Thoracic aorta (tissue), 2 donors: ENCODE measurements at regions not wholly inside any gene's neighbourhood (a gene's known extent, or its start where the extent isn't known, plus 50 kb on each side); places are given as distances from the start of the nearest gene placed in this dataset.
"Not testable (repeated sequence)": the region's sequence is repeated elsewhere in the genome, so short reads cannot be mapped to it uniquely, and the experiment has no call there.

Experiments
- ATAC-seq: fragments of 150-250 bp; one replicate; pipeline ENCODE4 v1.8.0; 2017; ENCODE audit warnings: low read depth; ENCODE audit not compliant: insufficient number of reproducible peaks, low FRiP score
- DNase-seq: peaks from one replicate; pipeline ENCODE4 v3.0.0-alpha.2; 2020; ENCODE audit warnings: low spot score
- H3K27ac ChIP-seq, 2 donors: fragments of 200-600 bp; sonication (generic); 1 replicate in 1 of 2; 2 replicates in 1 of 2; pipeline ENCODE4 v1.5.1; 2016; ENCODE audit warnings: mild to moderate bottlenecking in 2 of 2, moderate library complexity in 2 of 2
- H3K27me3 ChIP-seq: fragments of 200-600 bp; sonication (generic); replicated peaks from 2 replicates; pipeline ENCODE4 v1.6.0; 2016; ENCODE audit warnings: mild to moderate bottlenecking; ENCODE audit not compliant: insufficient read depth
- H3K36me3 ChIP-seq: fragments of 200-600 bp; sonication (generic); one replicate; pipeline ENCODE4 v1.5.1; 2016
- H3K4me1 ChIP-seq, 2 donors: fragments of 200-600 bp; sonication (generic); 1 replicate in 1 of 2; 2 replicates in 1 of 2; pipeline versions ENCODE4 v1.5.1 to v1.6.0; 2016; ENCODE audit warnings: low read depth in 2 of 2, mild to moderate bottlenecking in 1 of 2; ENCODE audit not compliant: control insufficient read depth in 1 of 2
- H3K4me3 ChIP-seq: fragments of 200-600 bp; sonication (generic); 2 replicates; pipeline ENCODE4 v1.5.1; 2016; ENCODE audit warnings: mild to moderate bottlenecking
- H3K9me3 ChIP-seq: fragments of 200-600 bp; sonication (generic); 2 replicates; pipeline ENCODE4 v1.5.1; 2016

DNA sequence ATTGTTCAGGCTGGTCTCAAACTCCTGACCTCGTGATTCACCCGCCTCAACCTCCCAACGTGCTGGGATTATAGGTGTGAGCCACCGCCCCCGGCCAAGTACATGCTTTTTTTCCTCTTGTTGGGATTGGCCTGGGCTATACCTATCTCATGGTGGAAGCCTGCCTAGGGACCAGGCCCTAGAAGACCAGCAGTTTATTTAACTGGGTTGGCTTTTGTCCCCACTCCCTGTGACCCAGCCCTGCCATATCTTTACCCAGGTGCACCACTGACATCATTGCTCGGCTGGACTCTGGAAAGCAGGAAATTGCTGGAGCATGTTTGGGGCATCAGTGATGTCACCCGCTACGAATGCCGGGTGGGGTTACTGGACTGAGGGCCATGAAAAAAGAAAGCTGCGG is 955.5 kb downstream of the SPATA31A6 start:
- H3K27me3 ChIP-seq, H3K9me3 ChIP-seq, DNase-seq, H3K4me3 ChIP-seq, H3K27ac ChIP-seq, H3K4me1 ChIP-seq, ATAC-seq, H3K36me3 ChIP-seq: not testable (repeated sequence)

DNA sequence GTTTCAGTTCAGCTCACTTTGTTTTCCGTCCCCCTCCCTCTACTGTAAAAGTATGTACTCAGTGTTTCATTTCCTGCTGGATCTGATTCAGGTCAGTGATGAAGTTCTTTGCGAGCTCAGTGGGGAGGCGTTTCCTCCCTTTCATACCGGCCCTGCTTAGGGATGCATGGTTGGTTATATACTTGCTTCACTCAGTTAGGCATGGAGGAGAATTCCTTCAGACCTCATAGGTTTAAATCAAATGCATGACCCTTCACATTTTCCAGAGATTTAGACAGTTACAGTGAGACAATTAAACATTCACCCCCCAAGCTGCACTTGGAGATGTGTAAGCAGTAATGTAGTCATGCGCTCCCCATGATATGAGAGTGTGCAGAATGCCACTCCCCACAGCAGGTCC is 955.9 kb downstream of the SPATA31A6 start:
- ATAC-seq, DNase-seq, H3K4me3 ChIP-seq, H3K27ac ChIP-seq, H3K36me3 ChIP-seq, H3K27me3 ChIP-seq, H3K4me1 ChIP-seq, H3K9me3 ChIP-seq: not testable (repeated sequence)

DNA sequence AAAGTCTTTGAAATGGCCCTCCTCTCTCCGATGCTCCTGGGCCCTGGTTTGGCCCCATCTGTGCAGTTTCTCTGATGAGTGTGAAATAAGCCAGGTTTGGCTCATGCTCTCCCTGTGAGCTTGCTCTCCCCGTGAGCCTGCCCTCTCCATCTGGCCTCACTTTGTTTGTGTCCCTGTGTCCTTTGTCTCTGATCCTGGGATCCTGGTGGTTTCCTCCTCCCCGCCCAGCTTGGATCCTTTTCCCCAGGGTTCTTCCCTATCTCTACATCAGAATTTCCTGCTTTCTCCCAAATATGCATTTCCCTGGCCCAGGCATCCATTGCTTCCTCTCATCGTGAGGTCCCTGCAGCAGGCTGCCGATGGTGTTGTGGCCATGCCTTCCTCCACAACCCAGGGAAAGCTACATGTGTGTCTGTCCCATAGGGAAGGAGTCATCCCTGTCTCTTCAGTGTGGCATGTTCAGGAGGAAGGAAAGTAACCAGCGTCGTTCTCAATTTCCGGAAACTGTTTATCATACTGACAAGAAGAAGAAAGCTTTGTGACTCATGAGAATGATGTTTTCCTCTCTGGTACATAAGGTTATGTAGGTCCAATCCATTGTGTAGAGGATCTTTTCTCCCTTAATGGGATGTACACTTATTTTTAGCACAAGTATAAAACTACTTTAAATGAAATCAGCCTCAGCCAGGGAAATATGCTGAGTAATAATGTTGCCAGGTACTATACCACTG is 956.6 kb downstream of the SPATA31A6 start:
- H3K4me3 ChIP-seq, ATAC-seq: not testable (repeated sequence)

More for the DNA sequence above, 956.6 kb downstream of the SPATA31A6 start:
- H3K36me3 ChIP-seq, DNase-seq, H3K4me1 ChIP-seq, H3K27ac ChIP-seq, H3K27me3 ChIP-seq, H3K9me3 ChIP-seq: not testable (repeated sequence)
